ENCODE measurements at regions not wholly inside any gene's neighbourhood (a gene's known extent, or its start where the extent isn't known, plus 50 kb on each side); places are given as distances from the start of the nearest gene placed in this dataset.
A peak's percentile ranks its signal among the peaks of the same experiment; 100 is the strongest.

DNA sequence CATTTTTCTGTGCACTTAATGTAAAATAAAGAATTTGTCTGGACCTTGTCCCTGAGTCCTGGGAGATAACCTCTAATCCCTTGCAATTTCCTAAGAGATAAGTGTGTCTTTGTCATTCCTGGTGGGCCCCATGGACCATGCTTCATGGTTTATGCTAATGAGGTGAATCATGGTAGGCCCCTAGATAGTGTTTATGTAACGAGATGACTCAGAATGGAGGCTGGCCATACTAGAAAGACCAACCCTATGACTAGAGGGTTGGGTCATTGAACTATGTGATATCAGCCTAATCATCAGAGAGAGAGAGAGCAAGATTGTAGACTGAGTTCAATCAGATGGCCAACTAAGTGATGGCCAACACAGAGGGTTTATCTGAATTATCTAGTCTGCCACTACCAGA is 64.2 kb upstream of the NHSL2 start:
- H3K4me2 ChIP-seq (ENCODE audit: low read depth, low read length, poor library complexity, severe bottlenecking), result no peak overlapping the region
- no peak overlapping the region for H3K9ac ChIP-seq (ENCODE audit: low read depth, low read length, poor library complexity, severe bottlenecking)
- no peaks in the 10 kb centered on the region for H3K79me2 ChIP-seq (ENCODE audit: insufficient read depth, low read length)
- no peak overlapping the region for H2AFZ ChIP-seq (ENCODE audit: low read length)
- H3K4me1 ChIP-seq (ENCODE audit: insufficient read depth, low read length, poor library complexity, severe bottlenecking), result no peaks in the 10 kb centered on the region
- no peaks in the 10 kb centered on the region for H3K9me3 ChIP-seq (ENCODE audit: insufficient read depth, low read depth, low read length)
- TF ChIP-seq EZH2phosphoT487 (IDR thresholded peaks at IDR 0.05; ENCODE audit: borderline replicate concordance), result no peak
- TF ChIP-seq, protein P1, sequence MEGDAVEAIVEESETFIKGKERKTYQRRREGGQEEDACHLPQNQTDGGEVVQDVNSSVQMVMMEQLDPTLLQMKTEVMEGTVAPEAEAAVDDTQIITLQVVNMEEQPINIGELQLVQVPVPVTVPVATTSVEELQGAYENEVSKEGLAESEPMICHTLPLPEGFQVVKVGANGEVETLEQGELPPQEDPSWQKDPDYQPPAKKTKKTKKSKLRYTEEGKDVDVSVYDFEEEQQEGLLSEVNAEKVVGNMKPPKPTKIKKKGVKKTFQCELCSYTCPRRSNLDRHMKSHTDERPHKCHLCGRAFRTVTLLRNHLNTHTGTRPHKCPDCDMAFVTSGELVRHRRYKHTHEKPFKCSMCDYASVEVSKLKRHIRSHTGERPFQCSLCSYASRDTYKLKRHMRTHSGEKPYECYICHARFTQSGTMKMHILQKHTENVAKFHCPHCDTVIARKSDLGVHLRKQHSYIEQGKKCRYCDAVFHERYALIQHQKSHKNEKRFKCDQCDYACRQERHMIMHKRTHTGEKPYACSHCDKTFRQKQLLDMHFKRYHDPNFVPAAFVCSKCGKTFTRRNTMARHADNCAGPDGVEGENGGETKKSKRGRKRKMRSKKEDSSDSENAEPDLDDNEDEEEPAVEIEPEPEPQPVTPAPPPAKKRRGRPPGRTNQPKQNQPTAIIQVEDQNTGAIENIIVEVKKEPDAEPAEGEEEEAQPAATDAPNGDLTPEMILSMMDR (conservative IDR thresholded peaks at IDR 0.05; ENCODE audit: low read length), result no peak
- no peaks in the 10 kb centered on the region for H3F3A ChIP-seq (ENCODE audit: low read depth)
- H4K20me1 ChIP-seq (ENCODE audit: insufficient read depth, low read length, poor library complexity, severe bottlenecking), result no peaks in the 10 kb centered on the region
- H3K9me2 ChIP-seq (replicated peaks; ENCODE audit: low read depth, low read length), result no peaks in the 10 kb centered on the region
- H3K27me3 ChIP-seq (ENCODE audit: insufficient read depth, low read length, poor library complexity, severe bottlenecking), result no peaks in the 10 kb centered on the region
- no peaks in the 10 kb centered on the region for H3K36me3 ChIP-seq (ENCODE audit: insufficient read depth, low read length)
- no peak overlapping the region for H3K4me3 ChIP-seq (ENCODE audit: low read length, poor library complexity, severe bottlenecking)

GRCh38 chrX:71852182-71852581 is 58.5 kb upstream of the NHSL2 start:
- H3K9me2 ChIP-seq (replicated peaks; ENCODE audit: low read depth, low read length), result no peaks in the 10 kb centered on the region
- no peak overlapping the region for H3K4me2 ChIP-seq (ENCODE audit: low read depth, low read length, poor library complexity, severe bottlenecking)
- H3K4me3 ChIP-seq (ENCODE audit: low read length, poor library complexity, severe bottlenecking), result no peak overlapping the region
- no peak for TF ChIP-seq EZH2phosphoT487 (IDR thresholded peaks at IDR 0.05; ENCODE audit: borderline replicate concordance)
- TF ChIP-seq, protein P1 (conservative IDR thresholded peaks at IDR 0.05; ENCODE audit: low read length), result no peak
- no peaks in the 10 kb centered on the region for H3K79me2 ChIP-seq (ENCODE audit: insufficient read depth, low read length)
- H4K20me1 ChIP-seq (ENCODE audit: insufficient read depth, low read length, poor library complexity, severe bottlenecking), result no peaks in the 10 kb centered on the region
- no peaks in the 10 kb centered on the region for H3K36me3 ChIP-seq (ENCODE audit: insufficient read depth, low read length)
- H3K4me1 ChIP-seq (ENCODE audit: insufficient read depth, low read length, poor library complexity, severe bottlenecking), result no peaks in the 10 kb centered on the region
- H3F3A ChIP-seq (ENCODE audit: low read depth), result no peaks in the 10 kb centered on the region
- no peaks in the 10 kb centered on the region for H3K9me3 ChIP-seq (ENCODE audit: insufficient read depth, low read depth, low read length)
- no peak overlapping the region for H2AFZ ChIP-seq (ENCODE audit: low read length)
- H3K27me3 ChIP-seq (ENCODE audit: insufficient read depth, low read length, poor library complexity, severe bottlenecking), result no peaks in the 10 kb centered on the region
- no peak overlapping the region for H3K9ac ChIP-seq (ENCODE audit: low read depth, low read length, poor library complexity, severe bottlenecking)

DNA sequence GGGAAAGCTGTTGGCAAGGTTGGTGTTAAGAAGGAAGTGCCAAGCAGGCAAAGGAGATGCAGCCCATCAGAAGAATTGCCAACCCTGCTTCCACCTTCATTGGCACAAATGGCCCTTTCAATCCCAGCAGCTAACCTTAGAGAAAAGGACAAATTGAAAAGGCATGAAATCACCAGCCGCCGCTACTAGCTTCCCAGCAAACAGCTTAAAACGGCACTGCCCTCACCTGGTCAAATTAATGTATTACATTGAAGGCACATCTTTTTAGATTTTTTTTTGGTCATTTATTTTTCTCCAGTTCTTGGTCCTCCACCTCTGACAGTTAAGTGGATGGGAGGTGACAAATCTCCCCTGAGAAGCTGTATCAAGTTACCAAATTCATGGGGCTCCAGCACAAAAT is 51.0 kb upstream of the NHSL2 start:
- no peak overlapping the region for H2AFZ ChIP-seq (ENCODE audit: low read length)
- H3K79me2 ChIP-seq (ENCODE audit: insufficient read depth, low read length), result no peaks in the 10 kb centered on the region
- H3F3A ChIP-seq (ENCODE audit: low read depth), result no peaks in the 10 kb centered on the region
- no peaks in the 10 kb centered on the region for H4K20me1 ChIP-seq (ENCODE audit: insufficient read depth, low read length, poor library complexity, severe bottlenecking)
- no peaks in the 10 kb centered on the region for H3K27me3 ChIP-seq (ENCODE audit: insufficient read depth, low read length, poor library complexity, severe bottlenecking)
- H3K4me1 ChIP-seq (ENCODE audit: insufficient read depth, low read length, poor library complexity, severe bottlenecking), result no peaks in the 10 kb centered on the region
- no peaks in the 10 kb centered on the region for H3K36me3 ChIP-seq (ENCODE audit: insufficient read depth, low read length)
- no peaks in the 10 kb centered on the region for H3K9me3 ChIP-seq (ENCODE audit: insufficient read depth, low read depth, low read length)
- no peak overlapping the region for H3K4me2 ChIP-seq (ENCODE audit: low read depth, low read length, poor library complexity, severe bottlenecking)
- no peak overlapping the region for H3K4me3 ChIP-seq (ENCODE audit: low read length, poor library complexity, severe bottlenecking)
- H3K9ac ChIP-seq (ENCODE audit: low read depth, low read length, poor library complexity, severe bottlenecking), result no peak overlapping the region
- H3K9me2 ChIP-seq (replicated peaks; ENCODE audit: low read depth, low read length), result no peaks in the 10 kb centered on the region
- TF ChIP-seq, protein P1 (conservative IDR thresholded peaks at IDR 0.05; ENCODE audit: low read length), result peak; percentile 59
- no peak for TF ChIP-seq EZH2phosphoT487 (IDR thresholded peaks at IDR 0.05; ENCODE audit: borderline replicate concordance)

All from Loucy (cell line).